ENCODE measurements at regions not wholly inside any gene's neighbourhood (a gene's known extent, or its start where the extent isn't known, plus 50 kb on each side); places are given as distances from the start of the nearest gene placed in this dataset.

DNA sequence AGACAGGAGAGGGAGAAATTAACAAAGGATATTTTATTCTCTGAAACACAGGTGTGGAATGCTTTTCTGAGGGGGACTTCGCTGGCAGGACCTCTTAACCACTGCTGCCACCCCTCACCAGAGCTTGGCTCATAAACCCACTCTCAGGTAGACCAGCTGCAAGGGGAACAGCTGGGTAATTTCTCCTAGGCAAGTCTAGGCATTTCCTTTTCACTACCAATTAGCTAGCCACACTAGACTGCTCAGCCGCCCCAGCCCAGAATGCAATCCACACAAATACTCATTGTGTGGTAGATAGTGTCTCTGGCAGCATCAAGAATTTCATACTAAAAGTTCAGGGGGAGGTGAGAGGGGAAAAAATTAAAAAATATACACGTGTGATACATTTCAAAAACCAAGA is 267.6 kb upstream of the ID4 start:
- Histone ChIP-seq H3K36me3 (ENCODE audit: control insufficient read depth in 2 of 2, extremely low read depth in 1 of 2, insufficient read depth in 2 of 2, low read length in 2 of 2) (no peaks in the 10 kb centered on the region), H3K27ac (ENCODE audit: insufficient read depth, low read depth, low read length) (no peak overlapping the region), H3K9me1 (replicated peaks; ENCODE audit: control insufficient read depth, extremely low read depth, insufficient read depth, low read length) (no peaks in the 10 kb centered on the region), H3K4me1 (ENCODE audit: control insufficient read depth, extremely low read depth, insufficient read depth, low read length) (no peaks in the 10 kb centered on the region), H3K27me3 (ENCODE audit: control insufficient read depth in 2 of 2, insufficient read depth in 2 of 2, low read length in 2 of 2) (no peaks in the 10 kb centered on the region), H4K20me1 (replicated peaks; ENCODE audit: control insufficient read depth, extremely low read depth, insufficient read depth, low read length) (no peaks in the 10 kb centered on the region), H3K79me2 (ENCODE audit: control insufficient read depth, insufficient read depth, low read length) (no peaks in the 10 kb centered on the region), H3K4me2 (ENCODE audit: insufficient read depth, low read length) (no peak overlapping the region), H3K9ac (replicated peaks; ENCODE audit: extremely low read depth, insufficient read depth, low read length) (no peak overlapping the region), H2AFZ (ENCODE audit: low read depth, low read length) (no peak overlapping the region), H3K4me3 (replicated peaks in 1 of 3; ENCODE audit: insufficient read depth in 1 of 3, low read depth in 1 of 3, low read length in 3 of 3) (no peak overlapping the region), H3K9me3 (replicated peaks; ENCODE audit: control insufficient read depth, insufficient read depth, low read length) (no peaks in the 10 kb centered on the region)
- no peak for FAIRE-seq
- no peak for DNase-seq (ENCODE audit: low read depth, low spot score)
- intact Hi-C loops (cut with micrococcal nuclease) (no loop called here), dilution Hi-C loops (cut with MboI; ENCODE audit: extremely low pct_ligation_motif_present, low sequenced_read_pairs) (no loop called here)
- POLR2A ChIA-PET, result no interaction called here
- BruUV-seq (replicated peaks), result no TSS peak
- CTCF ChIA-PET, result no interaction called here
- TF ChIP-seq, protein P1, sequence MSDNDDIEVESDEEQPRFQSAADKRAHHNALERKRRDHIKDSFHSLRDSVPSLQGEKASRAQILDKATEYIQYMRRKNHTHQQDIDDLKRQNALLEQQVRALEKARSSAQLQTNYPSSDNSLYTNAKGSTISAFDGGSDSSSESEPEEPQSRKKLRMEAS (IDR thresholded peaks at IDR 0.05; ENCODE audit: insufficient read depth, insufficient read length), result no peak
- no peak for TF ChIP-seq MYC (IDR thresholded peaks at IDR 0.05; ENCODE audit: low read depth, low read length)
- TF ChIP-seq POLR2A (IDR thresholded peaks at IDR 0.05; ENCODE audit: low read depth, low read length), result no peak
- TF ChIP-seq GATA2 (IDR thresholded peaks at IDR 0.05; ENCODE audit: insufficient read depth, insufficient read length, low read depth, low read length), result no peak
- no peak for TF ChIP-seq CTCF (IDR thresholded peaks at IDR 0.05; ENCODE audit: extremely low read depth in 1 of 2, insufficient read depth in 1 of 2, low read depth in 1 of 2, low read length in 2 of 2)
- no peak for TF ChIP-seq POLR2AphosphoS5 (IDR thresholded peaks at IDR 0.05; ENCODE audit: insufficient read depth, low read depth, low read length)
- TF ChIP-seq JUN (IDR thresholded peaks at IDR 0.05; ENCODE audit: borderline replicate concordance, insufficient read depth, insufficient read length, low read depth), result no peak
- TF ChIP-seq FOS (IDR thresholded peaks at IDR 0.05; ENCODE audit: borderline replicate concordance, insufficient read depth, low read length), result no peak
- TF ChIP-seq EZH2 (IDR thresholded peaks at IDR 0.05; ENCODE audit: borderline replicate concordance, low read depth, low read length, severe bottlenecking), result no peak

All from endothelial cell of umbilical vein (primary cell).